CD4-positive, alpha-beta T cell treated with Interleukin-15 for 4 hours (primary cell): ENCODE measurements at regions not wholly inside any gene's neighbourhood (a gene's known extent, or its start where the extent isn't known, plus 50 kb on each side); places are given as distances from the start of the nearest gene placed in this dataset.

ENCODE experiments used
- DNase-seq: peaks from one replicate; pipeline ENCODE4 v3.0.0-alpha.2; 2020; ENCODE audit warnings: low spot score

- DNase-seq = no peak
These were observed 154.3 kb upstream of the IQSEC1 start for GRCh38 chr3:13227315-13228165.

GRCh38 chr3:13224967-13225366 is 151.7 kb upstream of the IQSEC1 start:
- no peak for DNase-seq

GRCh38 chr3:13223574-13224237 is 150.5 kb upstream of the IQSEC1 start:
- DNase-seq = no peak

GRCh38 chr3:13222891-13223573 is 149.8 kb upstream of the IQSEC1 start:
- no peak for DNase-seq

- DNase-seq = no peak
These were observed 148.9 kb upstream of the IQSEC1 start for GRCh38 chr3:13222131-13222530.

- DNase-seq = no peak
These were observed 148.3 kb upstream of the IQSEC1 start for GRCh38 chr3:13221491-13222061.

- DNase-seq = no peak
These were observed 147.8 kb upstream of the IQSEC1 start for GRCh38 chr3:13220991-13221390.

GRCh38 chr3:13219902-13220296 is 146.7 kb upstream of the IQSEC1 start:
- no peak for DNase-seq

GRCh38 chr3:13219077-13219901 is 146.1 kb upstream of the IQSEC1 start:
- DNase-seq = no peak

- no peak for DNase-seq
These were observed 145.3 kb upstream of the IQSEC1 start for GRCh38 chr3:13218541-13218908.

GRCh38 chr3:13217736-13218540 is 144.7 kb upstream of the IQSEC1 start:
- no peak for DNase-seq

- no peak for DNase-seq
These were observed 144.0 kb upstream of the IQSEC1 start for GRCh38 chr3:13217253-13217652.

- no peak for DNase-seq
These were observed 142.8 kb upstream of the IQSEC1 start for GRCh38 chr3:13215940-13216546.

GRCh38 chr3:13214847-13215472 is 141.7 kb upstream of the IQSEC1 start:
- DNase-seq = no peak

- DNase-seq = no peak
These were observed 140.9 kb upstream of the IQSEC1 start for GRCh38 chr3:13213911-13214846.

- DNase-seq = no peak
These were observed 140.3 kb upstream of the IQSEC1 start for GRCh38 chr3:13213490-13213889.

GRCh38 chr3:13211605-13212210 is 138.5 kb upstream of the IQSEC1 start:
- DNase-seq = no peak

- DNase-seq = no peak
These were observed 137.2 kb upstream of the IQSEC1 start for GRCh38 chr3:13210221-13210975.
